H9 (cell line): ENCODE measurements at regions not wholly inside any gene's neighbourhood (a gene's known extent, or its start where the extent isn't known, plus 50 kb on each side); places are given as distances from the start of the nearest gene placed in this dataset.

ENCODE experiments used
- DNase-seq: peaks from one replicate; pipeline ENCODE4 v3.0.0-alpha.2; 2017
- H2AFZ ChIP-seq: one replicate; pipeline ENCODE4 v1.6.1; 2013; ENCODE audit warnings: mild to moderate bottlenecking, low read length, control low read depth, moderate library complexity
- H2AK5ac ChIP-seq: 2 replicates; pipeline ENCODE4 v1.6.1; 2013; ENCODE audit warnings: low read length, control low read depth, mixed read lengths; ENCODE audit not compliant: insufficient read length
- H2BK120ac ChIP-seq: one replicate; pipeline ENCODE4 v1.6.1; 2013; ENCODE audit warnings: low read depth, mild to moderate bottlenecking, low read length, control low read depth, inconsistent platforms; ENCODE audit not compliant: poor library complexity, severe bottlenecking
- H2BK12ac ChIP-seq: 2 replicates; pipeline ENCODE4 v1.6.1; 2013; ENCODE audit warnings: low read length, control low read depth, mixed read lengths, low read depth; ENCODE audit not compliant: insufficient read length
- H2BK15ac ChIP-seq: 2 replicates; pipeline ENCODE4 v1.6.1; 2013; ENCODE audit warnings: low read depth, low read length, control low read depth
- H2BK20ac ChIP-seq: one replicate; pipeline ENCODE4 v1.6.1; 2013; ENCODE audit warnings: low read depth, mild to moderate bottlenecking, low read length, control low read depth, inconsistent platforms; ENCODE audit not compliant: poor library complexity, severe bottlenecking
- H2BK5ac ChIP-seq: 2 replicates; pipeline ENCODE4 v1.6.1; 2013; ENCODE audit warnings: low read length, control low read depth, mixed read lengths; ENCODE audit not compliant: insufficient read length
- H3K14ac ChIP-seq: 2 replicates; pipeline ENCODE4 v1.6.1; 2013; ENCODE audit warnings: low read length, control low read depth; ENCODE audit not compliant: insufficient read depth
- H3K18ac ChIP-seq: 2 replicates; pipeline ENCODE4 v1.6.1; 2013; ENCODE audit warnings: low read depth, mild to moderate bottlenecking, mixed read lengths, low read length, control low read depth; ENCODE audit not compliant: insufficient read length
- H3K23ac ChIP-seq: 2 replicates; pipeline ENCODE4 v1.6.1; 2013; ENCODE audit warnings: low read length, control low read depth, mixed read lengths, low read depth; ENCODE audit not compliant: insufficient read length
- H3K23me2 ChIP-seq: 2 replicates; pipeline ENCODE4 v1.6.1; 2013; ENCODE audit warnings: low read depth, mild to moderate bottlenecking, mixed read lengths, low read length, control low read depth; ENCODE audit not compliant: insufficient read length, poor library complexity, severe bottlenecking
- H3K27ac ChIP-seq: 2 replicates; pipeline ENCODE4 v1.5.1; 2013; ENCODE audit warnings: low read length, control low read depth, mixed read lengths, low read depth; ENCODE audit not compliant: insufficient read length
- H3K27me3 ChIP-seq: 2 replicates; pipeline ENCODE4 v1.6.1; 2013; ENCODE audit warnings: low read length, control low read depth, inconsistent platforms; ENCODE audit not compliant: insufficient read depth
- H3K4ac ChIP-seq: 2 replicates; pipeline ENCODE4 v1.6.1; 2013; ENCODE audit warnings: low read depth, mild to moderate bottlenecking, control low read depth, inconsistent platforms, low read length, moderate library complexity
- H3K4me1 ChIP-seq: 2 replicates; pipeline ENCODE4 v1.6.1; 2013; ENCODE audit warnings: low read length, control low read depth, inconsistent platforms; ENCODE audit not compliant: insufficient read depth
- H3K4me2 ChIP-seq: 2 replicates; pipeline ENCODE4 v1.6.1; 2013; ENCODE audit warnings: low read length, control low read depth, mixed read lengths; ENCODE audit not compliant: insufficient read length, insufficient read depth
- H3K56ac ChIP-seq: 2 replicates; pipeline ENCODE4 v1.6.1; 2013; ENCODE audit warnings: low read depth, mild to moderate bottlenecking, mixed read lengths, low read length, control low read depth; ENCODE audit not compliant: insufficient read length
- H3K79me1 ChIP-seq: 2 replicates; pipeline ENCODE4 v1.6.1; 2013; ENCODE audit warnings: low read depth, mild to moderate bottlenecking, moderate library complexity, low read length, control low read depth, inconsistent platforms; ENCODE audit not compliant: insufficient read depth, poor library complexity, severe bottlenecking
- H3K79me2 ChIP-seq: 2 replicates; pipeline ENCODE4 v1.6.1; 2013; ENCODE audit warnings: low read length, control low read depth, inconsistent platforms; ENCODE audit not compliant: insufficient read depth
- H3K9ac ChIP-seq: 2 replicates; pipeline ENCODE4 v1.6.1; 2013; ENCODE audit warnings: low read length, control low read depth, mixed read lengths; ENCODE audit not compliant: insufficient read length; ENCODE audit errors: extremely low read depth
- H3K9me3 ChIP-seq: one replicate; pipeline ENCODE4 v1.6.1; 2013; ENCODE audit warnings: low read depth, low read length, inconsistent platforms; ENCODE audit not compliant: control insufficient read depth
- H3T11ph ChIP-seq: one replicate; pipeline ENCODE4 v1.6.1; 2013; ENCODE audit warnings: mild to moderate bottlenecking, low read length, control low read depth, inconsistent platforms
- H4K20me1 ChIP-seq: one replicate; pipeline ENCODE4 v1.6.1; 2013; ENCODE audit not compliant: control insufficient read depth, insufficient read length, insufficient read depth
- H4K5ac ChIP-seq: 2 replicates; pipeline ENCODE4 v1.6.1; 2013; ENCODE audit warnings: low read depth, mild to moderate bottlenecking, mixed read lengths, low read length, control low read depth; ENCODE audit not compliant: insufficient read length
- H4K8ac ChIP-seq: replicated peaks from 2 replicates; pipeline ENCODE4 v1.6.1; 2013; ENCODE audit warnings: low read length, control low read depth, mixed read lengths, low read depth; ENCODE audit not compliant: insufficient read length
- H4K91ac ChIP-seq: 2 replicates; pipeline ENCODE4 v1.6.1; 2013; ENCODE audit warnings: low read depth, mild to moderate bottlenecking, moderate library complexity, mixed read lengths, low read length, control low read depth; ENCODE audit not compliant: insufficient read length
- H3K27ac Mint-ChIP-seq, 3 experiments: 2 replicates in 2 of 3; 3 replicates in 1 of 3; pipeline ENCODE4 v1.8.0; 2020 to 2021; ENCODE audit warnings: mixed read lengths in 3 of 3, mild to moderate bottlenecking in 1 of 3, moderate library complexity in 1 of 3
- H3K27me3 Mint-ChIP-seq: 2 replicates; pipeline ENCODE4 v1.8.0; 2021; ENCODE audit warnings: low read depth, mild to moderate bottlenecking, moderate library complexity, mixed read lengths
- H3K36me3 Mint-ChIP-seq, 3 experiments: 2 replicates in 2 of 3; 3 replicates in 1 of 3; pipeline ENCODE4 v1.8.0; 2020 to 2021; ENCODE audit warnings: low read depth in 3 of 3, mixed read lengths in 3 of 3; ENCODE audit not compliant: insufficient read depth in 1 of 3
- H3K4me1 Mint-ChIP-seq, 2 experiments: 2 replicates each; pipeline ENCODE4 v1.8.0; 2020; ENCODE audit warnings: mixed read lengths in 2 of 2
- H3K4me3 Mint-ChIP-seq, 2 experiments: 2 replicates in 1 of 2; 3 replicates in 1 of 2; pipeline ENCODE4 v1.8.0; 2020 to 2021; ENCODE audit warnings: mild to moderate bottlenecking in 2 of 2, mixed read lengths in 2 of 2, moderate library complexity in 1 of 2
- H3K9me3 Mint-ChIP-seq, 2 experiments: 2 replicates in 1 of 2; 3 replicates in 1 of 2; pipeline ENCODE4 v1.8.0; 2020; ENCODE audit warnings: mild to moderate bottlenecking in 2 of 2, mixed read lengths in 2 of 2, moderate library complexity in 1 of 2
- WGBS: extraction: QIAGEN DNeasy Blood & Tissue Kit; methylation state at CpG from one replicate; pipeline ENCODE4 v1.1.7; 2013; ENCODE audit warnings: missing lambda C conversion rate, low lambda C conversion rate, mixed read lengths; ENCODE audit not compliant: insufficient read length; ENCODE audit errors: extremely low coverage; 5-methylcytosine and 5-hydroxymethylcytosine counted together
- TF ChIP-seq, protein P1 (sequence below): fragments of 200-600 bp; sonication (generic); conservative IDR thresholded peaks from 3 replicates; pipeline ENCODE4 v1.8.0; 2021; ENCODE audit warnings: antibody characterized with exemption, mild to moderate bottlenecking

- H2AFZ ChIP-seq, result no peak overlapping the region
- H3K27ac Mint-ChIP-seq, result peak overlapping the region in 1 of 3 experiments; percentile 1; a peak in 2 of 7 replicates
These were observed 521.3 kb upstream of the LRRN3 start for GRCh38 chr7:110569486-110570205.

More at GRCh38 chr7:110569486-110570205, 521.3 kb upstream of the LRRN3 start:
- no CpG with 5 or more reads among the region's 6 CpGs for WGBS
- Histone ChIP-seq H3K79me1 (no peaks in the 10 kb centered on the region), H4K8ac (no peak overlapping the region), H3K9ac (no peak overlapping the region), H4K5ac (no peak overlapping the region), H2BK120ac (no peak overlapping the region), H4K91ac (no peak overlapping the region), H2BK12ac (no peak overlapping the region), H3K27ac (no peak overlapping the region), H3K23ac (no peak overlapping the region), H3T11ph (no peak overlapping the region), H4K20me1 (no peaks in the 10 kb centered on the region), H3K56ac (no peak overlapping the region), H3K18ac (no peak overlapping the region), H3K9me3 (no peaks in the 10 kb centered on the region), H3K79me2 (no peaks in the 10 kb centered on the region), H2BK15ac (no peak overlapping the region), H3K14ac (no peak overlapping the region), H3K4me1 (peaks cover 3% of the 10 kb centered on the region; the same call in 1 of the 2 replicates), H3K4ac (no peak overlapping the region), H2BK20ac (no peak overlapping the region), H3K4me2 (no peak overlapping the region), H3K23me2 (no peaks in the 10 kb centered on the region), H3K27me3 (no peaks in the 10 kb centered on the region), H2BK5ac (no peak overlapping the region), H2AK5ac (no peak overlapping the region)
- Mint-ChIP-seq H3K4me3 (no peak overlapping the region), H3K9me3 (no peaks in the 10 kb centered on the region; a peak in 1 of 5 replicates), H3K36me3 (no peaks in the 10 kb centered on the region), H3K27me3 (no peaks in the 10 kb centered on the region), H3K4me1 (peaks cover 0 to 6% of the 10 kb centered on the region in 2 experiments; a peak in 1 of 4 replicates)
- DNase-seq, result no peak
- TF ChIP-seq, protein P1, sequence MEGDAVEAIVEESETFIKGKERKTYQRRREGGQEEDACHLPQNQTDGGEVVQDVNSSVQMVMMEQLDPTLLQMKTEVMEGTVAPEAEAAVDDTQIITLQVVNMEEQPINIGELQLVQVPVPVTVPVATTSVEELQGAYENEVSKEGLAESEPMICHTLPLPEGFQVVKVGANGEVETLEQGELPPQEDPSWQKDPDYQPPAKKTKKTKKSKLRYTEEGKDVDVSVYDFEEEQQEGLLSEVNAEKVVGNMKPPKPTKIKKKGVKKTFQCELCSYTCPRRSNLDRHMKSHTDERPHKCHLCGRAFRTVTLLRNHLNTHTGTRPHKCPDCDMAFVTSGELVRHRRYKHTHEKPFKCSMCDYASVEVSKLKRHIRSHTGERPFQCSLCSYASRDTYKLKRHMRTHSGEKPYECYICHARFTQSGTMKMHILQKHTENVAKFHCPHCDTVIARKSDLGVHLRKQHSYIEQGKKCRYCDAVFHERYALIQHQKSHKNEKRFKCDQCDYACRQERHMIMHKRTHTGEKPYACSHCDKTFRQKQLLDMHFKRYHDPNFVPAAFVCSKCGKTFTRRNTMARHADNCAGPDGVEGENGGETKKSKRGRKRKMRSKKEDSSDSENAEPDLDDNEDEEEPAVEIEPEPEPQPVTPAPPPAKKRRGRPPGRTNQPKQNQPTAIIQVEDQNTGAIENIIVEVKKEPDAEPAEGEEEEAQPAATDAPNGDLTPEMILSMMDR, result no peak
